Stimulated activated CD4-positive, alpha-beta T cell treated with anti-CD3 and anti-CD28 coated beads, Interleukin-1b, Interleukin-23, amount 100 ng/mL, for 48 hours (primary cell): ENCODE measurements at regions not wholly inside any gene's neighbourhood (a gene's known extent, or its start where the extent isn't known, plus 50 kb on each side); places are given as distances from the start of the nearest gene placed in this dataset.

Experiments used
- DNase-seq: peaks from one replicate; pipeline ENCODE4 v3.0.0-alpha.2; 2020

DNA sequence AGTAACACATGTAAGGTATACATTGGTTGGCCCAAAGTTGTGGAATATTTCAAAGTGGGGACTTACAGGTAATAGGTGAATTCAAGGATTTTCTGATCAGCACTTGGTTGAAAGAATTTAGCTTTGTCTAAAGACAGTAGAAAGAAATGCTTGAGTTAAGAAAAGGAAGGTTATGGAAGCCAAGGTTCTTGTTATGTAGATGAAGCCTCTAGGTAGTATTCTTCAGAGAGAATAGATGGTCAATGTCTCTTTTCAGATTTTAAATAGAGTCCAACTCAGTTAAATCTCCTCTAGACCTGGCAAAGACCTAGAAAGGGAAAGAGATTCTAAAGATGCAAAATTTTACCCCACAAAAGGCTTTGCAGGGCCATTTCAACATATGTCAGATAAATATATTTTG, 157.4 kb downstream of the ANKRD30B start:
- DNase-seq: no peak

DNA sequence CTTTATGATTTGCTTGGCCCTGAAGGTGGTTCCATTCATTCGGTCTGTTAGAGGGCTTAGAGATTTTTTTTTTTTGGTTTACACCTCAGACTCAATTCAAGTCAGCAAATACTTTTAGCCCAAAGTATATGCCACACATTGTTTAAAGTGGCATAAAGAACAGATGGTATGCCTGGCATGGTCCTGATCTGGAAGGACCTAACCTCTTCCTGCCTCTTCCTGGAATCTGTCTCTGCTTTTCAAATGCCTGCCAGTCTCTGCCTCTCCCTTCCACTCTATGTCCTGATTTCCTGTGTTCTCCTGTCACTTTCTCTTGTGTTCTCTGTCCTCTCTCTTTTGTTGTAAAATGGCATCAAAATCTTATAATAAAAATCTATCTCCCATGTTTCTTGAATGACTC, 158.0 kb downstream of the ANKRD30B start:
- no peak for DNase-seq

DNA sequence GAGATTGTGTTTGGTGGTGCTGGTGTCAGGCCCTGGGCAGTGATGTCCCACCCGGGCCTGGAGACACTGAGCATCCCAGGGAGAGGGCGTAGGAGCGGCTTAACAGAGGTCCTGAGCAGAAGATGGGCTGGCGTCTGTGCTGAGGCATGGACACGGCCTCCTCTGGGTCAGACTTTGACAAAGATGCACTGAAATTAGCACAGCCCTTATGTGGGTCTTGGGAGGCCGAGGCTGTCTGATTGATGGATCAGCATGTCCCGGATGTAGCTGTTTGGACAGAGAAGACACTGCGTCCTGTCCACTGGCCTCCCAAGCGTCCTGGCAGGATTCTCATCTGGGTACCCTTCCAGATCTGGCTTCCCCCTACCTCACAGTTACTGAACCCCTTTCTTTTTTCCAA, 159.4 kb downstream of the ANKRD30B start:
- DNase-seq: no peak

DNA sequence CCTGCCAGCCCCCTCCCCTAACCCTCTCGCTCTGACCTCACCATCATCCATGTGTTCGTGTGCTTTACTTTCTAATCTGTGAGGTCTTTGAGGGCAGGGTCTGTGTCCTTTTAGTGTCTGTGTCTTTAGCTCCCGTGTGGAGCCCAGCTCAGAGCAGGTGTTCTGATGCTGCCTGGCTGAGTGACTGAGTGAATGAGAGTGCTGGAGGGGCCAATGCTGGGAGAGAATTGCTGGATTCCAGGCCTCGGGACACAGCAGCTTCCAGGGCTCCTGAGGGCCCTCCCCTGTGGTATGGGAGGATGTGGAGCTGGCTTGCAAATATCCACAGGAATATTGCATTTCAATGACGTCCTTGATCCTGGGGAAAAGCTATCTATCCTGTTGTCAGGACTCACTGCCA, 160.6 kb downstream of the ANKRD30B start:
- DNase-seq: no peak

DNA sequence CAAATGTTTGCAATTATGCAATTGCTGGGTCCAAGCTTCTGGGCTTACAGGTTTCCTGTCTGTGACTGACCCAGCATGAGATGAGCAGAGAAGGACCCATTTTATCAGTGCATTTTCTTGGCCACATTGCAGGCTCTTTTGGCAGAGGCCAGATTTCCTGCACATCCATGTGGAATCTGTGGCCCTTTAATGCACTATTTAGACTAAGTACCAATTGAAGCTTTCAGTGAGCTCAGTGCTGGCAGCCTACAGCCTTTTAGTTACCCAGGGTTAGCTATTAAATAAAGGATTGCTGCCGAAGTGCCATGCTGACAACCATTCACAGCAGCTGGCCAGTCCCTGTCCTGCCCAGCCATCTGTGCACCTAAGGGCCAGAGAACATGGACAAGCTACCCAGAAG, 165.0 kb downstream of the ANKRD30B start:
- no peak for DNase-seq

DNA sequence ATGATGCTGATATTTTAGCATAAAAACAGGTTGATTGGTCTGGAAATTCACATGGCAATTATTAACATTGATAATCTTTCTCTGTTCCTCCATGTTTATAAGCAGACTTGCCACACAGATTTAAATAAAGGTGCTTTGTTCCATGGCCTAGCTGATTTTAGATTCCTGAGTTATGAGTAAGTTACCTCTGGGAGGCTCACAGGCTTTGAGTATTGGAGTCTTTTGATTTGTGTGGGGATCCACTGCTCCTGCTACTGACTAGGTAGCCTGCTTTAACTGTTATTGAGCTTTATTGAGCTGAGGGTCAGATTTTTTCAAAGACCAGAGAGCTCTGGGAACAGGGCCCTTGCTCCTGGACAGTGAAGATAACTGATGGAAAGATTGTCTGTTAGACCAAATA, 166.1 kb downstream of the ANKRD30B start:
- DNase-seq: no peak

DNA sequence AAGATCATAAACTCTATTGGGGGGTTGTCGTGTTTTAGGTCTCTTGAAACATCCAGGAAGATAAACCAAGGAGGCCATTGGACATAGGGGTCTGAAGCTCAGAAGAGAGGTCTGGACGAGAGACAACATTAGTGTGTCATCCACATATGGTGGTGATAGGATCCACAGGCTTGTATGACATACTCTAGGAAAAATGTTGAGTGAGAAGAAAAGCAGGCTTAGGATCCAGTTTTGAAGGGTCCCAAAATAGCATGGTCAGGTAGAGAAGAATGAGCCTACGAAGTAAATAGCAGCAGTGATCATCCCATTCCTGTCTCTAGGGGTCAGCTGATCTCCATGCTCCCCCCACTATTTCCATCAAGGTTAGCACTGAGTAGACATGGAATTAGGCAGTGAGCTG, 166.8 kb downstream of the ANKRD30B start:
- no peak for DNase-seq

DNA sequence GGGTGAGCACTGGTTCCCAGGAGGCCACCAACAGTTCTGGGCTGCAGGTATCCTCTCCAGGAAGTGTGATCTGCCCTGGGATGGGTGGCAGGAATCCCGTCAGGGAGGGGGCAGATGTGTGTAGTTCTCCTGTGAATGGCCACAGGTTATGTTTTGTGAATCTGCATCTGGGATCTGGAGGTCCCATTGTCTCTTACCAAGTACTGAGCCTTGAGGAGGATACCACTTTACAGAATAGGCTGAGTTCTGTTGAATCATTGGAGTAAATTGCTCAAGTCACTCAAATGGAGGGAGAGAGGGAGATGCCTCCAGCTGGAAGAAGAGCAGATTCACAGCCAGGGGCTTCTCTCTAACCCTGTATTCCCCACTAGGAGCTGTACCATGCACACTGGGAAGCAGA, 168.2 kb downstream of the ANKRD30B start:
- DNase-seq: no peak

DNA sequence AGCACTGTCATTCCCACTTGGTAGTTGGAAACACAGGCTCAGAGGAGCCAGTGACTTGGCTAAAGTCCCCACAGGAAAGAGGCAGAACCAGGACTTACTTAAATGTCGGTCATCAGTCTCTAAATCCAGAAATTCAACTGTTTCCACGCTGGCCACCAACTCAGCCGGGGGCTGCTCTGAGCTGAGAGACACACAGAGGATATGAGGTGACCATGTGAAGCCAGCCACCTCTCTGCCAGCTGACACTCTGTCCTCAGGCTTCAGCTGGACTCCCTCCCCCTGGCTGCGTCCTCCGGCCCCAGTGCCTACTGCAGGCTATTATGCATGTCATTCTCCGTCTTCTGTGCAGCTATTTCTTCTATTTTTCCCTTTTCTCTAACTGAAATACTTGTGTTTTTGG, 168.9 kb downstream of the ANKRD30B start:
- DNase-seq: no peak

DNA sequence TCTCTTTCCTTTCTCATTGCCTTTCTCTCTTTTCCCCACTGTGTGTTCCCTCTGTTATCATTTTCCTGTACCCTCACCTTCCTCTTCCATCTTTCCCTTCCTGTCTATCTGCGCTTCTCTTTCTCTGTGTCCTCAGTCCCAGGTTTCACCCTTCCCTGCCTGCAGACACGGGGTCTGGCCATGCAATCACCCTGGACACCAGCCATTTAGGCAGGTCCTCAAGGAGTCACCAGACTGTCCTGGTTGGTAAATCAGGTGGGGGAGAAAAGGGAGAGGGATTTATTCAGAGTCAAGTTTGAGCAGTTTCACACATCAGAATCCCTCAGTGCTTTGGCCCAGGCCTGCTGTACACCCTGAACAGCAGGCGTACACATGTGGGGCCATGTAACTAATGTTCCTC, 169.3 kb downstream of the ANKRD30B start:
- DNase-seq: no peak

DNA sequence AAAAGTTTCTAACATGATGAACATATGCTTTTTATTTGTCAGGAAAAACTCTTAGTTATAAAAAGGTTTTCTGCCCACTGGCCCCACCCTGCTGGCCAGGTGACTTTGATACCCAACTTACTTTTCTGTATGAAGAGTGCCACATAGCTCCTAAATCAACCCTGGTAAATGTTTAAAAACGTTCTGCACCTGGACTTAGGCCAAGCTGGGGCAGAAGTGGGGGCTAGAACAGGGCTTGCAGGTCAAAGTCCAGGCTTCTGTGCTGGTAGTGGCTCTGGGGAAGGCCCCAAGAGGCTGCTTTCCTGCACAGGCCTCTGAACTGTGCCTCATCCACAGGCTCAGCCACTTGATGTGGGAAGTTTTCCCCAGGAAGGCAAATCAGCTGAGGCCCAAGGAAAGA, 171.7 kb downstream of the ANKRD30B start:
- no peak for DNase-seq

DNA sequence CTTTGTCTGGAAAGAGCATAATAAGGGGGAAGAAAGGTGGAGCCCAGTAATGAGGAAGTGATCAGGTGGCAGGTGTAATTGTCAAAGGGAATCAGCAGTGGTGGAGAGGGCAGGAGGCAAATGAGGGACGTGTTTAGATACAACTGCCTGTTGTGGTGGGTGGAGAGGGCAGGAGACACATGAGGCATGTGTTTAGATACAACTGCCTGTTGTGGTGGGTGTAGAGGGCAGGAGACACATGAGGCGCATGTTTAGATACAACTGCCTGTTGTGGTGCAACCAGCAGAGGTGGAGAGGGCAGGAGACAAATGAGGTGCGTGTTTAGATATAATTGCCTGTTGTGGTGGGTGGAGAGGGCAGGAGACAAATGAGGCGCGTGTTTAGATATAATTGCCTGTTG, 173.1 kb downstream of the ANKRD30B start:
- no peak for DNase-seq

DNA sequence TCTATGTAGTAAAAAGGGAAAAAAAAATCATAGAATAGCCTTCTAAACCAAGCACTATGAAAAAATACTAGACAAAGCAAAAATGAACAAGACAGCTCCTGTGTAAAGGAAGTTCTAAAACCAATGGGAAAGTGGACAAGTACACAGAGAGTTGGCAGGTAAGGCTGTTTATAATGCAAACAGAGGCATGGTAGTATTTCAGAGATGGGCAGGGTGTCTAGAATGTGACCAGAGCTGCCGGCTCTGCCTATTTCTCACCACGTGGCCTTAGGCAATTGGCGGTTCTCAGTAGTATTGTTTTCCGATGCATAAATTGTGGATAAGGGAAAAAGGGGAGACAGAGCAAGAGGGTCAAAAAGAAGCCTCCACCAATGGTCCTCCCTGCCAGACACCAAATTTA, 173.6 kb downstream of the ANKRD30B start:
- DNase-seq: no peak

DNA sequence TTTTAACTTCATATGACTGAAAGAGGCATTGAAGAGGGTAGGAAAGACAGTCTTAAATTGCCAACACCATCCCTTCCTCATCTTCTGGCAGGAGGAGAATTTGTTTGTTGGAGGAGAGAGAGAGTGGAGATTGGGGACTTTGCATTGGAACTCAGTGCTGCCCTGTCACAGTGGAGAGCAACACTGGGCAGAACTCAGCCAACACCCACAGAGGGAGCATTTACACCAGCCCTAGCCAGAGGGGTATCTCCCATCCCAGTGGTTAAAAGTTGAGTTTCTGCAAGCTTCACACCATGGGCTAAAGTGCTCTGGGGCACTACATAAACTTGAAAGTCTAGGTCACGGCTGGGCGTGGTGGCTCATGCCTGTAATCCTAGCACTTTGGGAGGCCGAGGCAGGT, 174.1 kb downstream of the ANKRD30B start:
- no peak for DNase-seq

DNA sequence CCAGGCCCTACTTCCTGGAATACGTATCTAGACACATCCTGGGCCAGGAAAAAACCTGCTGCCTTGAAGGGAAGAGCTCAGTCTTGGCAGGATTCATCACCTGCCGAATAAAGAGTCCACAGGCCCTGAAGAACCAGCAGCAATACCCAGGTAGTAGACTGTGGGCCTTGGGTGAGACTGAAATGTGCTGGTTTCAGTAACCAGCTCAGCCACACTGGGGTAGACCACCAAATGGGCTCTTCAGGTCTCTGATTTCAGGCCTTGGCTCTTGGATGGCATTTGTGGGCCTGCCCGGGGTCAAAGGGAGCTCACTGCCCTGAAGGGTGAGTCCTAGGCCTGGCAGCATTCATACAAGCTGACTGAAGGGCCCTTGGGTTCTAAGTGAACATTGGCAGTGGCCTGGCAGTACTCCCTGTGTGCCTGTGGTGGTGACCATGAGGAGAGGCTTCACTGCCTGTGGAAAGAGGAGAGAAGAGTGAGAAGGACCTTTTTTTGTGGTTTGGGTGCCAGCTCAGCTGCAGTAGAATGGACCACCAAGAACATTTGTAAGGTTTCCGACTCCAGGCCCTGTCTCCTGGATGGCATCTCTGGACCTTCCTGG, 175.1 kb downstream of the ANKRD30B start:
- DNase-seq: no peak

DNA sequence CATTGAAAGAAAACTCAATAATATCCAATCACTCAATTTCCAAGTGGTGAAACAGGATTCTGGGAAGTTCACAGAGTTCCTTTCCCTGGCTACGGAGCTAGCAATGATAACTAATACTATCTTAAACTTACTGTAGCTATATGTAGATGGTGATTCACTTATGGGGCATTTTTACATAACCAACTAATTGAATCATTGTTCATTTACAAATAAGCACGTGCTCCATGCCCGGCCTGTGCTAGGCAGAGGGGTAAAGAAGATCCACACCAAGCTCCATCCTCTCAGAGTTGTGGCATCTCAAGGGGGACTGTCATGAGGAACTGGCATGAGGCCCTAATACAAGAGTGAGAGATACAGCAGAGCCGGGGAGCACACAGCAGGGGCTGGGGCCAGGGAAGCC, 176.3 kb downstream of the ANKRD30B start:
- DNase-seq: no peak

DNA sequence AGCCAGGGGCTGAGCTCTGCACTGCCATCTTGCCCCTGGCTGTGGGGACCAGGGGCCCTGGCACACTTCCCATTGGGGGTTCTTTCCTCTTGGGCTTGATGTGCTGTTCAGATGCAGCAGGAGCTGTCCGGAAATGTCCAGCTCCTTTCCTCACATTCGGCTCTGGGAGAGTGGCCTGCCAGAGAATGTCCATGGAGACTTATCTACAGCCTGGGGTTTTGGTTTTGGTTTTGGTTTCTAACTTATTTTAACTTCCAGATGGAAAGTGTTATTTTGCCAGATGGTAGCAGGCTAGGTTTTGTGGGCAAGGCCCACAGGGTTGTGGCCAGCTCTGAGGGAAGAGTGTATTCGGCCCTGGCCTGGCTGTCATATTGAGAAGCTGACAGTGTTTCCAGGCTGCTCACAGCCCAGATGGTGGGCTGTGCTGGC, 177.3 kb downstream of the ANKRD30B start:
- no peak for DNase-seq

DNA sequence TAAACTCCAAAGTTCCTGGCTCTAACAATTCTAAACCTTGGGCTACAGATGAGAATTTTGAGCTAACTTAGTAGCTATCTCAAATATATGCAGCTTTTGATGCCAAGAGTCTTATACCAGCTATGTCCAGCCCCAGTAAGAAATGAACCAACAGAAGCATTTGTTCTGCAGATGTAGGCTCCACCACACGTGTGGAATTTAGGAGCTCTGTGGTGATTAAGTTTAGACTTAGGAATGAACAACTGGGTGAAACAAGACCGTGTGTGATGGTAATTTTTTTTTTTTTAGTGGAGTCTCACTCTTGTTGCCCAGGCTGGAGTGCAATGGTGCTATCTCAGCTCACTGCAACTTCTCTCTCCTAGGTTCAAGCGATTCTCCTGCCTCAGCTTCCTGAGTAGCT, 179.7 kb downstream of the ANKRD30B start:
- no peak for DNase-seq

DNA sequence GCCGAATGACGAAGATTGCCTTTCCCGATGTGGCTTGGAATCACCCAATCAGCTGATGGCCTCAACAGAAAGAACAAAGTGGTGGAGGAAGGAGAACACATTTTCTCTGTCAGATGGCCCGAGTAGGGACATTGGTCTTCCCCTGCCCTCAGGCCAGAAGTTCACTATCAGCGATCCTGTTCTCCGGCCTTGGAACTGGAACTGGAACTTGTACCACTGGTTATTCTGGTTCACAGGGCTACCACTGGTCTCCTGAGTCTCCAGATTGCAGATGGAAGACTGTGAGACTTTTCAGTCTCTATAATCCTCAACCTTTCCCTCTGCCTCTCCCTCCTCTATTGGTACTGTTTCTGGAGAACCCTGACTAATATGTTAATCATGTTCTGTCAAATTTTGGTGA, 180.4 kb downstream of the ANKRD30B start:
- no peak for DNase-seq

DNA sequence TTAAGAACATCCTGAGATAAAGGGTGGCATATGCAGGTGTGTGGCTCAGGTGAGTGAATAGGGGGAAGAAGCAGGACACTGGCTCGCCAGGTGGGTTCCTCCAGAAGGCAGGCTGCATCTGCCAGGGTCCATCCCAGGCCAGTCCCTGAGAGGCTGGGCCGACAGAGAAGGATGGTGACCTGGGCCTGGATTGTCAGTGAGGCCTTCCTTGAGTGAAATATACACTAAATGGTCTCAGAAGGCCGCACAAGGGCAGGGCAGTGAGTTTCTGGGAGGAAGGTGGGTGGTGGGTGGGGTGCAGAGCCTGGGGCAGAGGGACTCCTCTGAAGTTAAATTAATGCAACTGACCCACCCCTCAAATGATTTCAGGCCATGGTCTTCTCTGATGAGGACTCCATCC, 182.1 kb downstream of the ANKRD30B start:
- no peak for DNase-seq

DNA sequence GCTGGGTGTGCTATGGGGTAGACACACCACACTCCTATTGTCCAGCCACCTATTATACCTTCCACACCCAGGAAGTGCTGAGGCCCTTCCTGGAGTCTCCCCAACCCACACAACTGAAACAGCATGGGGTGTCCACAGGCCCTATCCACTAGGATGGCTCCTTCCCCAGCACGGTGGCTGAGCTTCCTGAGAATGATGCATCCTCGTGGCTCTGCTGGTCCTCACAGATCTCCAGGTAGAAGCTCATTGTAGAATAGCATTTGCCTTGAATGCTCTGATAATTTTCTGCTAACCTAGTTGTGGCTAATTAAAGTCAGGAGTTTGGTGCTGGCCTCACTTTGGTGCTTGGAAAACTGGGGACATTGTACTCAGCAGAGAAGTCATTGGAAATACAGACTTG, 182.6 kb downstream of the ANKRD30B start:
- DNase-seq: no peak

DNA sequence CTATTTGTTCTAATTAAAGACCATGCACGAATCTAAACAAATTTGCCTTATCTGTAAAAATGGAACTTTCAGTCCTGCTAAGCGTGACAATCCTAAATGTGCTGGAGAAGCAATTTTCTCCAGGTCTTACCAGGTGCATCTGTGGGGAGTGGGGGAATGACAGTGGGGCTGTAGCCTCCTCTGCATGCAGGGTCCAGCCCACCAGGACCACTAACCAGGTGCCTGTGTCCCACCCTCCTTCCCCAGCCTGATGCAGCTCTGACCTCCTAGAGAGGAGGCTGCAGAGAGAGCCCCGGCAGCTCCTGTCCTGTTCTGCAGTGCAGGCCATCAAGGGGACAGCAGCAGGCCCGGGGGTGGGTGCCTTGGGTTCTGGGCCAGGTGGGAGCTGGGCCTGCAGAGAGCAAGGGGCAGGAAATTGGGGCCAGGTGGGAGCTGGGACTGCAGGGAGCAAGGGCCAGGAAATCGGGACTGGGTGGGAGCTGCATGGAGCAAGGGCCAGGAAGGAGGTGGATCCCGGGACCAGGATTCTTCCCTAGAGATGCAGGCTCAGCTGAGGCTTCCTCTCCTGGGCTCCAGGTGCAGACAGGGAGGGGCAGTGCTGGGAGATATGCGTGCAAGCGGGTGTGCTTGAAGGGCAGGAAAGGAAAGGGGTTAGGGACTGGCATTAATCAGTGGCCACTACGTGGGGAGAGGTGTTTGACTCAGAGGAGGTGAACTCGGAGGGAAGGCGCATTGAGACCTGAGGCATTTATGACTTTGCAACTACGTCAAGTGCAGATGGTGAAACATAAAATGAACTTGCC, 185.3 kb downstream of the ANKRD30B start:
- DNase-seq: no peak

DNA sequence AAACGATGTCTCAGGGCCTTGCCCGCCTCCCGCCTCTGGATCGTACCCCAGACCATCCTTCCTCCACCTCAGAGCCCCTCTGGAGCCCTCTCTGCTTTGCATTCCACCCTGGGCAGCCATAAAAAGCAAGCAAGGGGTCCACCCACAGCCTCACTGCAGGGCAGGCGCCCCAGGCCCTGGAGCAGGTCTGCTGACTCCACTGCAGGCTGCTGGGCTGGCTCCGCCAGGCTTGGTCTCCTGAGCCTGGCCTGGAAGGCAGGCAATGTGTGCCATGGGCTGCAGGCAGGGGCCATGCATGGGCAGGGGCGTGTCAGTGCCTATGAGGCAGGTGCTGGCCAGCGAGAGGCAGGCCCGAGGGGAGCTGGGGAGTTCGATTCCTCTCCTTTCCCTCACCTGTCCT, 186.0 kb downstream of the ANKRD30B start:
- no peak for DNase-seq

DNA sequence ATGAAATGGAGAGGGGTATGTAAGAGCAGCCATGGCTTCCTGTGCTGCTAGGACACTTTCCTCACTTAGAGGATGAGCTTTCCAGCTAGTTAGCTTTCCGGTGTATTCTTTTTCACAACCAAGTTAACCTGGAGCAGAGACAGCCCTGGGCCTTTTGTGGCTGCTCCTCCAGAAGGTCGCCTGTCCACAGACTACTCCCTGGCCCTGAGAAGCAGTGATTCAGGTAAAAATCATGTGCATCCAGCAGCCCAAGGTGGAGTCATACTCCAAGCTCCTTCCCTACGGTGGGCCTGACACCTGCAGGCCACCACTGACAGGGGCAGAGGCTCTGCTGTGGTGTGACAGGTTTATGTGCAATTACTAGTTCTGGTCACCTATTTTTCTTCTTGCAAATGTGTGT, 187.2 kb downstream of the ANKRD30B start:
- no peak for DNase-seq

DNA sequence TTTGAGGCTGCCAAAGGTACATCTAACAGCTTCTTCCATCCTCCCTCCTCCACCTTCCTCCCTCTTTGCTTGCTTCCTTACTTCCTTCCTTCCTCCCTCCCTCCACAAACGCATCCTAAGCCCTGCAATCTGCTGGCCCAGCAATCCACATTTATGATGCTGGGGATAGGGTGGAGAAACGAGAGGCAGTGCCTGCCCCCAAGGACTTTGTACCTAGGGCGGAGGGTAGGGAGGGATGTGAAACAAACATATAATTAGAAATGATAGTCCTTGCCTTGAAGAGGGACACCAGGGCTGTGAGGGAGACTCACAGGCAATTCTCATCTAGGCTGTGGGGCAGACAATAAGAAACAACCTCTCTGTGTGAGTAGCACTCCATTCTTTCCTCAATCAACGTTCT, 188.3 kb downstream of the ANKRD30B start:
- no peak for DNase-seq
